Thoracic aorta (tissue), 2 donors: ENCODE measurements at regions not wholly inside any gene's neighbourhood (a gene's known extent, or its start where the extent isn't known, plus 50 kb on each side); places are given as distances from the start of the nearest gene placed in this dataset.

Source experiments
- ATAC-seq: fragments of 150-250 bp; one replicate; pipeline ENCODE4 v1.8.0; 2017; ENCODE audit warnings: low read depth; ENCODE audit not compliant: insufficient number of reproducible peaks, low FRiP score
- DNase-seq: peaks from one replicate; pipeline ENCODE4 v3.0.0-alpha.2; 2020; ENCODE audit warnings: low spot score
- H3K27ac ChIP-seq, 2 donors: fragments of 200-600 bp; sonication (generic); 1 replicate in 1 of 2; 2 replicates in 1 of 2; pipeline ENCODE4 v1.5.1; 2016; ENCODE audit warnings: mild to moderate bottlenecking in 2 of 2, moderate library complexity in 2 of 2
- H3K27me3 ChIP-seq: fragments of 200-600 bp; sonication (generic); replicated peaks from 2 replicates; pipeline ENCODE4 v1.6.0; 2016; ENCODE audit warnings: mild to moderate bottlenecking; ENCODE audit not compliant: insufficient read depth
- H3K36me3 ChIP-seq: fragments of 200-600 bp; sonication (generic); one replicate; pipeline ENCODE4 v1.5.1; 2016
- H3K4me1 ChIP-seq, 2 donors: fragments of 200-600 bp; sonication (generic); 1 replicate in 1 of 2; 2 replicates in 1 of 2; pipeline versions ENCODE4 v1.5.1 to v1.6.0; 2016; ENCODE audit warnings: low read depth in 2 of 2, mild to moderate bottlenecking in 1 of 2; ENCODE audit not compliant: control insufficient read depth in 1 of 2
- H3K4me3 ChIP-seq: fragments of 200-600 bp; sonication (generic); 2 replicates; pipeline ENCODE4 v1.5.1; 2016; ENCODE audit warnings: mild to moderate bottlenecking
- H3K9me3 ChIP-seq: fragments of 200-600 bp; sonication (generic); 2 replicates; pipeline ENCODE4 v1.5.1; 2016
- CTCF ChIP-seq: fragments of 200-600 bp; sonication (generic); IDR thresholded peaks from one replicate; pipeline ENCODE4 v1.5.1; 2019; ENCODE audit warnings: antibody characterized with exemption

GRCh38 chr3:110958313-110959147, 113.1 kb upstream of the NECTIN3 start:
- ATAC-seq, result no peak
- no peaks in the 10 kb centered on the region for H3K4me1 ChIP-seq
- no peak for TF ChIP-seq CTCF
- no peaks in the 10 kb centered on the region for H3K36me3 ChIP-seq
- no peaks in the 10 kb centered on the region for H3K27me3 ChIP-seq
- H3K27ac ChIP-seq, result no peak overlapping the region
- no peak overlapping the region for H3K4me3 ChIP-seq
- no peaks in the 10 kb centered on the region for H3K9me3 ChIP-seq
- no peak for DNase-seq

- Histone ChIP-seq H3K36me3 (no peaks in the 10 kb centered on the region), H3K9me3 (peaks cover 20% of the 10 kb centered on the region), H3K4me3 (no peak overlapping the region), H3K27ac (no peak overlapping the region), H3K4me1 (no peaks in the 10 kb centered on the region), H3K27me3 (no peaks in the 10 kb centered on the region)
- TF ChIP-seq CTCF, result no peak
- no peak for ATAC-seq
- no peak for DNase-seq
Measured at GRCh38 chr3:110965976-110966375, 105.6 kb upstream of the NECTIN3 start.

GRCh38 chr3:110966966-110967663, 104.5 kb upstream of the NECTIN3 start:
- no peaks in the 10 kb centered on the region for H3K27me3 ChIP-seq
- peaks cover 20% of the 10 kb centered on the region for H3K9me3 ChIP-seq
- TF ChIP-seq CTCF, result no peak
- no peaks in the 10 kb centered on the region for H3K36me3 ChIP-seq
- DNase-seq (no peak), ATAC-seq (no peak)
- no peak overlapping the region for H3K27ac ChIP-seq
- H3K4me3 ChIP-seq, result no peak overlapping the region
- H3K4me1 ChIP-seq, result no peaks in the 10 kb centered on the region

- Histone ChIP-seq H3K9me3 (peaks cover 20% of the 10 kb centered on the region), H3K27me3 (no peaks in the 10 kb centered on the region), H3K4me1 (no peaks in the 10 kb centered on the region), H3K4me3 (no peak overlapping the region), H3K36me3 (no peaks in the 10 kb centered on the region), H3K27ac (no peak overlapping the region)
- ATAC-seq (no peak), DNase-seq (no peak)
- no peak for TF ChIP-seq CTCF
Measured at GRCh38 chr3:110968076-110968475, 103.5 kb upstream of the NECTIN3 start.
